ENCODE measurements at regions not wholly inside any gene's neighbourhood (a gene's known extent, or its start where the extent isn't known, plus 50 kb on each side); places are given as distances from the start of the nearest gene placed in this dataset.

- Histone ChIP-seq H3K4me3 (no peak overlapping the region), H3K27me3 (no peaks in the 10 kb centered on the region), H3K9me3 (ENCODE audit: low read depth) (no peaks in the 10 kb centered on the region), H3K4me1 (ENCODE audit: low read depth) (peaks cover 13% of the 10 kb centered on the region), H3K27ac (no peak overlapping the region), H3K36me3 (no peaks in the 10 kb centered on the region)
- no peak for DNase-seq (ENCODE audit: low read depth in 1 of 2, low spot score in 1 of 2)
- TF ChIP-seq, protein P1, sequence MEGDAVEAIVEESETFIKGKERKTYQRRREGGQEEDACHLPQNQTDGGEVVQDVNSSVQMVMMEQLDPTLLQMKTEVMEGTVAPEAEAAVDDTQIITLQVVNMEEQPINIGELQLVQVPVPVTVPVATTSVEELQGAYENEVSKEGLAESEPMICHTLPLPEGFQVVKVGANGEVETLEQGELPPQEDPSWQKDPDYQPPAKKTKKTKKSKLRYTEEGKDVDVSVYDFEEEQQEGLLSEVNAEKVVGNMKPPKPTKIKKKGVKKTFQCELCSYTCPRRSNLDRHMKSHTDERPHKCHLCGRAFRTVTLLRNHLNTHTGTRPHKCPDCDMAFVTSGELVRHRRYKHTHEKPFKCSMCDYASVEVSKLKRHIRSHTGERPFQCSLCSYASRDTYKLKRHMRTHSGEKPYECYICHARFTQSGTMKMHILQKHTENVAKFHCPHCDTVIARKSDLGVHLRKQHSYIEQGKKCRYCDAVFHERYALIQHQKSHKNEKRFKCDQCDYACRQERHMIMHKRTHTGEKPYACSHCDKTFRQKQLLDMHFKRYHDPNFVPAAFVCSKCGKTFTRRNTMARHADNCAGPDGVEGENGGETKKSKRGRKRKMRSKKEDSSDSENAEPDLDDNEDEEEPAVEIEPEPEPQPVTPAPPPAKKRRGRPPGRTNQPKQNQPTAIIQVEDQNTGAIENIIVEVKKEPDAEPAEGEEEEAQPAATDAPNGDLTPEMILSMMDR (IDR thresholded peaks at IDR 0.05; ENCODE audit: low read depth, low read length), result no peak
These were observed 463.3 kb downstream of the BRD1 start for GRCh38 chr22:49364398-49364797.

- DNase-seq (ENCODE audit: low read depth in 1 of 2, low spot score in 1 of 2), result no peak
- Histone ChIP-seq H3K9me3 (ENCODE audit: low read depth) (no peaks in the 10 kb centered on the region), H3K4me3 (no peak overlapping the region), H3K36me3 (no peaks in the 10 kb centered on the region), H3K27ac (no peak overlapping the region), H3K27me3 (no peaks in the 10 kb centered on the region), H3K4me1 (ENCODE audit: low read depth) (peaks cover 13% of the 10 kb centered on the region)
- TF ChIP-seq, protein P1 (IDR thresholded peaks at IDR 0.05; ENCODE audit: low read depth, low read length), result no peak
These were observed 464.0 kb downstream of the BRD1 start for GRCh38 chr22:49363526-49364230.

- TF ChIP-seq, protein P1 (IDR thresholded peaks at IDR 0.05; ENCODE audit: low read depth, low read length), result no peak
- Histone ChIP-seq H3K27ac (no peak overlapping the region), H3K4me3 (no peak overlapping the region), H3K4me1 (ENCODE audit: low read depth) (peaks cover 13% of the 10 kb centered on the region), H3K36me3 (no peaks in the 10 kb centered on the region), H3K27me3 (no peaks in the 10 kb centered on the region), H3K9me3 (ENCODE audit: low read depth) (no peaks in the 10 kb centered on the region)
- no peak for DNase-seq (ENCODE audit: low read depth in 1 of 2, low spot score in 1 of 2)
These were observed 465.3 kb downstream of the BRD1 start for GRCh38 chr22:49362211-49362839.

DNA sequence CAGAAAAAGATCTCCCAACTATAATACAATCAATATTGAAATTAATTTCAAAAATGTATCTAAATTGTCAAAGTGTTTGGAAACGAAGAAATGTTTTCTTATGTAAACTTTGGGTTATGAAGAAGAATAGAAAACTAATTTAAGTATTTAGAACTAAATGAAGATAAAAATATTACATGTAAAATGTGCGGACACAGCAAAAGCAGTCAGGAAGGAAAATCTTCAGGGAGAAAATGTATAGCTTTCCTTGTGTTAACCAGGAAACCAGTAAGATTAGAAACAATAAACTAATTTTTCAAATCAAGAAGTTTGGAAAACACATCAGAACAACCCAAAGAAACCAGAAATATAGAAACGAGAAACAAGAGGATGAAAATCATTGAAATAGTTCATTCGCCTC lies 466.5 kb downstream of the BRD1 start:
- Histone ChIP-seq H3K27me3 (no peaks in the 10 kb centered on the region), H3K9me3 (ENCODE audit: low read depth) (no peaks in the 10 kb centered on the region), H3K36me3 (no peaks in the 10 kb centered on the region), H3K4me3 (no peak overlapping the region), H3K4me1 (ENCODE audit: low read depth) (peaks cover 13% of the 10 kb centered on the region), H3K27ac (no peak overlapping the region)
- TF ChIP-seq, protein P1 (IDR thresholded peaks at IDR 0.05; ENCODE audit: low read depth, low read length), result no peak
- no peak for DNase-seq (ENCODE audit: low read depth in 1 of 2, low spot score in 1 of 2)

DNA sequence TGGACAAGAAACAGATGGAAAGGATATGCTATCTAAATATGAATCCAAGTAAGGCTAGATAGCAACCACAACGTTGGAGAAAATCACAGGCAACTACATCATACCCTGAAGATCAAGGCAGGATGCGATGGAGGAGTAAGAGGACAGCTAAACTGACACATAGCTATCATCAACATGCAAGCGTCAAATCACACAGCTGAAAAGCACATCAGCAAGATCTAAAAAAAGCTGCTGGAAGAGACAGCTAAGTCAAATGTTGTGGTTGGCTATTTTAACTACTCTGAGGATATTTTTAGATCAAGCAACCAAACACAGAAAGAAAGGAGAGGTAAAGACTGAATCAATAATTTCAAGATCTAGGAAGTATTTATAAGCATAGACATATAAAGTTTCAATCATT lies 466.9 kb downstream of the BRD1 start:
- H3K4me1 ChIP-seq (ENCODE audit: low read depth), result peaks cover 13% of the 10 kb centered on the region
- H3K36me3 ChIP-seq, result no peaks in the 10 kb centered on the region
- H3K27me3 ChIP-seq, result no peaks in the 10 kb centered on the region
- no peaks in the 10 kb centered on the region for H3K9me3 ChIP-seq (ENCODE audit: low read depth)
- TF ChIP-seq, protein P1 (IDR thresholded peaks at IDR 0.05; ENCODE audit: low read depth, low read length), result no peak
- DNase-seq (ENCODE audit: low read depth in 1 of 2, low spot score in 1 of 2), result no peak
- no peak overlapping the region for H3K27ac ChIP-seq
- H3K4me3 ChIP-seq, result no peak overlapping the region
